Activated naive CD4-positive, alpha-beta T cell treated with Interleukin-2 at 50 U/mL for 16 hours (primary cell): ENCODE measurements at regions not wholly inside any gene's neighbourhood (a gene's known extent, or its start where the extent isn't known, plus 50 kb on each side); places are given as distances from the start of the nearest gene placed in this dataset.
"Not testable (repeated sequence)": the region's sequence is repeated elsewhere in the genome, so short reads cannot be mapped to it uniquely, and the experiment has no call there.

Experiments used
- DNase-seq: peaks from one replicate; pipeline ENCODE4 v3.0.0-alpha.2; 2020

DNA sequence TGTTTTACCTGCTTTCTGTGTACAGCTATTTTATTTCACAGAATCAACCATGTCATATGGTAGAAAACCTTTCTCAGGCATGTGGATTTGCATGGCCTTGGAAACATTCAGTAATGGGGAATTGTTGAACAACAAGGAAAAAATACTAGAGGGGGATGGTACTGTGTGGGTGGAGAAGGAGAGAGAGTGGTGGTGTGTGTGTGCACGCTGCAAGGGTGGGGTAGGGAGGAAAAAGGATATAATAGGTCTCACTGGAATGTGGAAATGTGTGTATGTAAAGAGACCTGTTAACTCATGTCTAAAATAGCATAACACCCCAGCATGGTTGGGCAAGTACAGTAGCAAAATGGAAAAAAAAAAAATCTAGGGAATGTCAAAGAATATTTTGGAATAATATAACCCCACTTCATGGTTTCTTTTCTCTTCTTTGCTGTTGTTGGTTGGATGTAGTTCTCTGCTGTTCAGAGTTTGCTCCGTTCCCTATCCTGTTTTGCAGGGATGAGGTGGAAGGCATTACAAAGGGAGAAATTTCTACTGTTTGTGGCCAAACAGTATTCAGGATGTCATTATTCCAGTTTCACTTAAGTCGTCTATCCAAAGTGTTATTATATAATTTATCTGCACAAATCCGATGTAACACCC lies 93.9 kb upstream of the CITED2 start:
- no peak for DNase-seq

DNA sequence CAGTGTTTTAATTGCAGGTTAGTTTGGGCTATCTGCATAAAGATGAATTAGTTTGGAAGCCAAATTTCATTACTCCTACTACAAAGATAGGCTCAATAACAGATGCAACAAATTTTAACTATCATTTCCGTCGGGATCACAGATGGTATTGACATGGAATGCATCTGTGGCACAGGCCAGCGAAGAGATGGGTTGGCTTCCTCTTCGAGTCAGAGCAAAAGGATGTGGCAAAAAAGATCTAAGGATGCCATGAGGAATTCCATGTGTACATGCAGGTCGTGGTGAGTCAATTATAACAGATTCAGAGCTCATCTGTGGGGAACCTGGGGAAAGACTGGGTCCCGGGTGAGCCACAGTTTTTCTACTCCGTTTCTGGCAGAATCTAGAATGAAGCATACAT lies 83.0 kb upstream of the CITED2 start:
- no peak for DNase-seq

DNA sequence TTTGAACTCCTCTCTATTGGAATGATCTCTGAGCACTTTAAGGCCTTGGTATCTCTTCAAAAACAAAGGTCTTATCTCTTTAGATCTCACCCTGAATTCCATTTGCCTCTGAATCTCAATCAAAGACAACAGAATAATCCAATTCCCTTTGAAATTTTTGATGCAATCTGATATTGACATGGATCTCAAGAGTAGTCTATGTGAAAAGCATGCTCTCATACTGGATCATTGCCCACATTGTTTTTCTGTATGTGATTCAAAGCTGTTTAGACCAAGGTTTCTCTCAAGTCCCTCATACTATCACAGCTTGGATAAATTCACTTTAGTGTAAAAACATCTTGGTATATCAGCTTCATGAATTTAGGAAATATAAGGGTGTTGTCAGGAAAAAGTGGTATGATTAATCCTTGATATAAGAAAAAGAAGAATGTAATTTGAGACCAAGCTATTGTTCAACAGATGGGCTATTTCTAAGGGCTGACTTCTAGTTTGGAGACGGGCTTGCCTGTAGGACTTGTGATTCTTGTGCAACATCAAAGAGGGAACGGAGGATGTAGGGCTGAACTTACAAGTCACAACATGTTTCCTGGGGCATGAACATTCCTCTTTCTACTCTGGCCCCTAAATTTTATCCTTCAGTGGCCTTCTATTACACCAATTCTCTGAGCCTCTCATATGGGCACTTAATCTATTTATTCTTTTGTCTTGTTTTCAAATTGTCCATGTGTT lies 77.9 kb upstream of the CITED2 start:
- DNase-seq, result no peak

DNA sequence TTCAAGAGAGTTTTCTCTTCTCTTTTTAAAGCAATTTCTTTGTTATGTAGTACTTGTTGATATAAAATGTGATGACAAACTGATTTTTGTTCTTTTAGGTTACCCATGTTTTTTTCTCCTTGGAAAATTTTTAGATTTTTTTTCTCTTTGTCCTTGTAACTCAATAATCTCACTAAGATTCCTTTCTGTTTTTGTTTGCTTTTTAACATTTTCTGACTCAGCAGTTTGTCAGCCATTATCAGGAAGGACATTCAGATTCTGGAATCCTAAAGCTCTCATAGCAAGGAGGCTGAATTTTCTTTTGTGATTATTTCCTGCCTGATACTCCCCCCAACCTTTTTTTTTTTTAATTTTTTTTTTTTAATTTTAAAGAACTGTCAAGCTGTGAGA lies 75.2 kb upstream of the CITED2 start:
- no peak for DNase-seq

DNA sequence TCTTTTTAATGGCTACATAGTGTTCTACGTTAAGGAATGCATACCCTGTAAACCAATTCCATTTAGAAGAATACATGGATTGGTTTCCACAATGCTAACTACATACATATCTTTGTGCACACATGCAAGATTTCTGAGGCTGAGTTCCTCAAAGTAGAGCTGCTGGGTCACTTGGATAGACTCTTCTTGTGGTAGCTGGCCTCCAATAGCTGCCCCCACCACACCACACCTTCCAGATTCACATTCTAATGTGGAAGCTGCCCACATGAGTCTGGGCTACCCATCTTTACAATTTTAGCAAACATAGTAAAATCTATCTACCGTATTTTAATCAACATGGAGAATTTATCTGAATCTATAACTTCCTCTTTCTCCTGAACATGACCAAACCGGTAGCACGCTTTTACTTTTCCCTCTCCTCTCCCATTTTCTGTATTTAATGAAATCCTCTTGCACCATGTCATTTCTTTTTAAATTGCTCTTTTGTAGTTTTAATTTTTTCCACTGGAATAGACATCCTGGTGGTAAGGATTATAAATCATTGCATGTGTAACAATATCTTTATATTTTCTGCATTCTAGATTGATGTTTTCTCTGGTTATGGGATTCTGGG lies 74.7 kb upstream of the CITED2 start:
- DNase-seq, result no peak

DNA sequence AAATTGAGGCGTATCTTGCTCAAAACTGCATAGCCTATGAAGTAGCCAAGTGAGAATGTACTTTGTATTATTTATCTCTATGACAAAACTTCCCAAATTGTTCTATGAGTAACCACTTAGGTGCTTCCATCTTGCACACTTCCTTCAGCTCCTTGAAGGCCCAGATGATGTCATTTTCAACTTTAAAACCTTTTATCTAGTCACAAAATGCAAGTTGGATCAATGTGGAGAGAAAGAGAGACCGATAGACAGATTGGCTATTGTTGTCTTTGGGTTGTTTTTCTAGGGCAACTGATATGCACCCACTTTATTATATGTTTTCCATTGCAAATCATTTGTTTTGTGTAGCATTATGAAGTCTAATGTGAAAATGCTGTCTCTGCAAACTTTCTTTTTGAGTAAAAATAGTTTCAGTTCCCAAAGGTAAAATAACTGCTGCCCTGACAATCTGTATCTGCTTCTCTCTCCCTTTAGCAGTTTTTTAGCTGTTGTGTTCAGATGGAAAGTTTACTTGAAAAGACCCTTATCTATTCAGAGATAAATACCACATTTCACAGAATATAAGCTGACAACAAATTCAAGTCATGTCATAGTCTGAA lies 73.7 kb upstream of the CITED2 start:
- DNase-seq, result no peak

DNA sequence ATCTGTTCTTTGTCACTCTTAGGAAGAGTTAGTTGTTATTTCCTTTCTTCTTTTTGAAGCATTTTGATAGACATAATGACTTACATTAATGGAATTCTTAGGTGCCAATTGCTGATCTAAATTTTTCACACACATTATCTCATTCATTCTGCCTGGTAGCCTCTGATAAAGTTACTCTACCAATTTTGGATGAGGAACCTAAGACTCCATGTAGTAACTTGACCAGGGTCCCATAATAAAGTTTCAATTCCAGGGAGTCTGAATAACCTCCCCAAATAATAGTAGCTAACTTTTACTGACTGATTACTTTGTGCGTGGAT lies 73.2 kb upstream of the CITED2 start:
- DNase-seq, result no peak

DNA sequence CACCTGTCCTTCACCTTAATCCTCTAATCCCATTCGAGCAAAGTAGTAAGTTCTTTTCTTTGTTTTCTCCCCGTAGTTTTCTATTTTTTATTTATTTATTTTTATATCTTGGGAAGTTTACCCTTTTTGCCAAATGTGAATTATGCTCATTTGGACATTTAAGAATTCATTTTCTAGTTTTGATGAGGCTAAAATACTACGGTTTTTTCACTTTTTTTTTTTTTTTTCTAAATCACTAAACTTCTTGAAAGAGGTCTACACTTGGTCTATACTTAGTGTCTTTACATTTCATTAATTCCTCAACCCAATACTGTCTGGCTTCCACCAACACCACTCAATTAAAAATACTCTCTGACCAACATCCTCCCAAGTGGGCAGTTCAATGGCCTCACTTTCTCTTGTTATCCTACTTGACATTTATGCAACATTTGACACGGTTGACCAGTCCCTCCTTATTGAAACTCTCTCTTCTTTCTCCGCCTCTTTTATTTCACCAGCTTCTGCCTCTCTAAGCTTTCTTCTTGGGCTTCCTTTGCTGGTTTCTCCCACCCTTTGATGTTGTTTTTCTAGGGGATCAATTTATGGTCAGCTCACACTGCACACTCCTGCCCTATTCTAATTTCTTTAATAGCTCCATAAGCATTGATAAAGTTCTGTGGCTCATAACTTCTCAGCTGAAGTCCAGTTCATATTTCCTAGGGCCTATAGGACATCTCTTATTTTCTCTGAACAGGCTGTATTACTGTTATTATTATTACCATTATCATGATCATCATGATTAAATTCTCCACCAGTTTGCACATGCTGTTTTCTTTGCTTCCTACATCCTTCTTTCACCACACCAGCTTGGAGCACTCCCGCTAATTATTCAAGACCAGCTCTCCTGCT lies 72.6 kb upstream of the CITED2 start:
- DNase-seq, result no peak

DNA sequence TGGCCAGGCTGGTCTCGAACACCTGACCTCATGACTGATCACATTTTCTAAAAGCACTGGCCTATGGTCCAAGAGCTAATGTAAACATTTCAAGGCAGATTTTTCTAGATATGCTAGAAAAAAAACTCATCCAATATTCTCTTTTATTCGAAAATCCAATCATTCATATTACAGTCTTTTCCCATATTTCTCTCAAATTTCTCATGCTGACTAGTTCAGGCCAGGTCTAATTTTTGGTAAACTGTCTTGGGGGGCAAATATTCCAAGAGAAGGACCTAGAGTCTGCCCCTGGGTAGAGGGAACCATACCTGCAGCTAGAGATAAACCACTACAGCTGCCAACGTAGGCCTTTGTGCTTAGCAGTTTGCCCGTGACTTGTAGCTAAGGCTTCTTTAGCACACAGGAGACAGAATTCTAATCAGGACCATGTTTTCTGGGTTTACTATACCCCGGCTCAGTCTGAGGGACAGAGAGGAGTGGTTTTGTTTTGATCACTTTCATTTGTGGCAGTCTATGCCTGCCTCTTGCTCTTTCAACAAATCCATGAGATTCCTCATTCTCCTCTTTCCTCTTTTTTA lies 71.8 kb upstream of the CITED2 start:
- no peak for DNase-seq

DNA sequence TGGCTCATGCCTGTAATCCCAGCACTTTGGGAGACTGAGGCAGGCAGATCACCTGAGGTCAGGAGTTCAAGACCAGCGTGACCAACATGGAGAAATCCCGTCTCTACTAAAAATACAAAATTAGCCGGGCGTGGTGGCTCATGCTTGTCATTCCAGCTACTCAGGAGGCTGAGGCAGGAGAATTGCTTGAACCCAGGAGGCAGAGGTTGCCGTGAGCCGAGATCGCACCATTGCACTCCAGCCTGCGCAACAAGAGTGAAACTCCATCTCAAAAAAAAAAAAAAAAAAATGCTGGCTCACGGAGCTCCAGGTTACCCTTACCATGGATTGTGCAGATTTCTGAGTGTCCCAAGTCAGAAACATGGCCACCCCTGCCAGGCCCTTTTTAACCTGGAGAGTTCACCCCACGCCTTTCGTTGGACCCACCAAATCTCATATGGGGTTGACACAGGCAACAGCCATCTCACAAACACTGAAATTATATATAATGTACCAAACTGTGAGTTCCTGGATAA lies 69.9 kb upstream of the CITED2 start:
- not testable (repeated sequence) for DNase-seq

DNA sequence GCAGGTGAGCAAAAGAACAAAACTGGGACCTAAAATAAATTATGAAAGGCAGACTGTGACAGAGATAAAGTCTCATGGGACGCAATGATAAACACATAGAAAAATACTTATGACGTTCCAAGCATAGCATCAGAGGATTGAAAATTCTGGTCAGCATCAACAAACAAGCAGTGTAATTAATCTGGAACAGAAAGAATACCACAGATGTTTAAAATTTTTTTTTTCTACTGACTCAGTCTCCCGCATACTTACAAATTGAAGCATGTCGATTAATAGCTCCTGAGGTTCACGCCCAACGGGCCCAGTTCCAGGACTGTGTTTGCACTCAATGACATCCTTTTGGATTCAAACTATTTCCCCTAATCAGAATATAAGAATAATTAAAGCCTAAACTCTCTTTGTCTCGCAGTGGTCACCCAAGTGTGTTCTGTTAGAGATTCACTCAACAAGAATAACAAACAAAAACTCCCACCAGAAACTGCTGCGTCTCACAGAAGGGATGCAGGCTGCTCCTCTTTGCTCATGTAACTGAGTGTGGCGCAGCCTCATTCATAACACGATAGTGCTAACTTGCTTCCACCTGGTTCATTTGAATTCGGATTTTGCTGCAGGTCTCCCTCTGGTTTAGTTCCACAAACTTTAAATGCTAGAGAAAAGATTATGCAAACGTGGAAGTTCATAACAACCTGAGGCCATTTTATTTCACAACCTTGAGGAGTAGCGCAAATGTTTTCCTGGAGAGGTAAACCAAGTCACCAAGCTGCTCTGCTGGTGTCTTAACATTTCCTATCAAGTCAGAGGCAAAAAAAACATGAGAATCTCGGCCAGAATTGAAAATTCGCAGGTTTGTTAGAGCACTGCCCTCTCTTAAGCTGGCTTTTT lies 69.0 kb upstream of the CITED2 start:
- no peak for DNase-seq

DNA sequence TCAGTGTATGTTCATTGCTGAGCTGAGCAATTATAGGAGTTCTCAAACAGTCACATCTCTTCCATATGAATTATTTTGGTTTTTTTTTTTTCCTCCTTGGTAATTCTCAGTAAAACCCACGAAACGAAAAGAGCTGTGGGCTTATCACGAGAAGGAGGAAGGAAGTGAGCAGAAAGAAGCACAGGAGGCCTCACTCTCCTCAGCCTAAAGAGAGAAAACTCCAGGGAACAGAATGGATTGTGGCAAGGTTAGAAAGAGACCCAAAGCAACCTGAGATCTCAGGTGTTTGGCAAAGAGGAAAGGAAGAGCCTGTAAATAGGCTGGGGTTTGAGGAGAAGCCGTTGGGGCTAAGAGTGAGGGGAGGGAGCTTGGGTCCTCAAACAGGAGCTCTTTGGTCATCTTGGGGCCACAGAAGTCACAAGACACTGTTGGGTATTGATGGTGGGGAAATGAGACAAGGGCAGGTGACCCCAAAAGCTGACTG lies 67.8 kb upstream of the CITED2 start:
- DNase-seq, result no peak

DNA sequence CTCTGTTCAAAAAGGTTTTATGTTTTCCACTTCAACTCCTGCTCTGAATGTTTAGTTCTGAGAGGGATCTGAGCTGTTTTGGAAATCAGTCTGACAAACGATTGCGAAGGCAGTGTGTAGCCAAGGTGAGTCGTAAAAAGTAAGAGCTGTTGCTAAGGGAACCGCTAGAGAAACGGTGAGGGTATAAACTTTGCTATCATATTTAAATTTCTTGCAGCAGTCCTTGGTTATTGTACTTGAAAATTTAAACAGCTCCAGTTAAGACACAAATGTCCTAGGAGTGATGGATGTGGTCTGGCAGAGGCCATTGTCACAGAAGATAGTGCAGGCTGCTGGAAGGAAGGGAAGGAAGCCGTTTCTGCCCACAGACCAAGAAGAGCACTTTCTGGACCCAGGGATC lies 64.9 kb upstream of the CITED2 start:
- DNase-seq, result no peak

DNA sequence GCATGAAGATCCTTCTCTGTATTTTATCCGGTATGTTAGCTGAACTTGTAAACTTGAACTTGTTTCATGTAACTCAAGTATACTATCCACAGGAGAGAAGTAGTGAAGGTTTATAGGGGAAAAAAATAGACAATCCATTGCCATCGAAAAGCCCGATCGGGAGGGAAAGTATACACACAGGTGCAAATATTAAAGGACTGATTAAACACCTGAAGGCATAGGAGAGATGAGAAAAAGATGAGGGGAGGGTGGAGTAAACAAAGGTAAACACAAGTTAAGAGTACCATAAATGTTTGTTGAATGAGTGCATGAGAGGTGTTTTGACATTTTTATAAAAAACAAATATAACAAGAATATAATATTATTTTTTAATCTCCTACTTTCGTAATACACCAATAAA lies 64.3 kb upstream of the CITED2 start:
- no peak for DNase-seq

DNA sequence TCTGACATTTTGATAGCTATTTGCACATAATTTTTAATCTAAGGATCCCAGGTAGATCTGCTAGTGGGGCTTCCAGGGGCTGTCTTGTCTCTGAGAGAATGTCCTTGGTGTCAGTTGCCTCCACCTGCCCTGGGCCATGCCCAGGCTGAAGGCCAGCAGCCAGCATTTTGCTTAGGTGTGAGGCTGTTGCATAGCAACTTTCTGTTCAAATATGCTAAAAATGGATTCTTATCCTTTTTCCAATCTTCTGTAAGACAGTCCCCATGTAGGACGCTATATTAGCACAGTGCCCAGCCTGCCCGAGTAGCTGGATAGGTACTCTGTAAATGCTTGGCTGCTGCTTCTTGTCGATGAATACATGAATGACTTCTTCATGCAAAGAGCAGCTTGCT lies 62.5 kb upstream of the CITED2 start:
- DNase-seq, result no peak

DNA sequence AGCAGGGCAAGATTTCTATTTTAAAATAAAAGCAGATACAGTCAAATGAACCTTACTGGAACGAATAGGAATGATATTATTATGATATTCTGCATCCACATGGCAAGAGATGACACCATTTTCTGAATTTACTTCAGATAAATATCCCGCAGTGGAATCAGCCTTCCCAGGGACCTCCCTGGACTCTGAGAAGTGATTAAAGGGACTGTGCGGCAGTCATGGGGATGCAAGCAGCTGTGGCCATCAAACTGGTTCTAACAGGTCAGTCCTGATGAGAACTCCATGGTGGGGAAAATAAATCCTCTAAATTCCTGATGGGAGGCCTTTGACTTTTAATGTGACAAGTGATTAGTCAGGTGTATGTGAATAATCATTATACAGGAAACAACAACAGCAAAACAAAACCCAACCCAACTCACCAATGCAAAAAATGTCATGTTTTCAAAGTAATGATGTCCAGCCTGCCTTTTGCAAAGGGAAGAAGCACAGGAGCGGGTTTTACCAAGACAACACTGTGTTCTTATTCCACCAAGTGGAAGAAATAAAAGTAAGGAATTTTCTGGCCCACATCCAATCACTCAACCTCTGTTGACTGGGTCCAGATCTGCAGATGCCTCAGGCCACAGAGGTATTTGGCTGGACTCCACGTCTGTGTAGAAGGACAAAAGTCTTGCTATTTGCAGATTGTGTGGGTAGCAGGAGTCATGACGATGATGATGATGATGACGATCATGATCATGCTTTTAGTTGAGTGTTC lies 61.9 kb upstream of the CITED2 start:
- DNase-seq, result no peak

DNA sequence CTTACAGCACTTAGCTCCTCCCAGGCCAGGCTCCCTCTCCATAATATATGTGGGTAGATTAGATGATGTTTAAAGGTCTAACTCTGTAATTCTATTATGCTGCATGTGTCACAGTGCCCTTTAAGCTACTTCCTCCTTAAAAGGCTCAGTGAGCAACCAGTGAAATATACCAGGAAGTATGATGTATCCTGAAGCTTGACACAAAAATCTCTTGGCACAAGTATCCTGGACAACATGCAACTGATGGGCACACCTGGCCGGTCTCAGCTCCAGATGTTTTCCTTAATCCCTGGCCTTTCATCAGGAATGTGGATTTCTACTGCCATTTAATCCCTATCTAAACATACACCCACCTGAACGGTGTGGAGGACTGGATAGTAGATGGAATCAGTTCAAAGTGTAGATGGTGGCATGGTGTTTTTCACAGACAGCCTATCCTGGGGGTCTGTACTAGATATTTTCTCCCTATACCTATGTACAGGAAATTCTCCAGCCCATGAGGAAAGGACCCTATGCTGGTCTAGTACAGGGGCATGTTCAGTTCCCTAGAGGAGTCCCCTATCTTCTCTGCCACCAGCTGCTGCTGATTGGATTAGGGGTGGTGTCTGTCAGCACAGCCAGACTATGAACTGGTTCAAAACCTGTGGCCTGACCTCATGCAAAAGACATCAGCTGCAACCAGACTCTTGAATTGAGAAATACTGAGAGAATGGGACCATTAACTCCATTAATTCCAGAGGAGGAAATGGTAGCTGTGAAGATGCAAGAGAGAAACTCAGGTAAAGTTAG lies 59.4 kb upstream of the CITED2 start:
- DNase-seq, result no peak

DNA sequence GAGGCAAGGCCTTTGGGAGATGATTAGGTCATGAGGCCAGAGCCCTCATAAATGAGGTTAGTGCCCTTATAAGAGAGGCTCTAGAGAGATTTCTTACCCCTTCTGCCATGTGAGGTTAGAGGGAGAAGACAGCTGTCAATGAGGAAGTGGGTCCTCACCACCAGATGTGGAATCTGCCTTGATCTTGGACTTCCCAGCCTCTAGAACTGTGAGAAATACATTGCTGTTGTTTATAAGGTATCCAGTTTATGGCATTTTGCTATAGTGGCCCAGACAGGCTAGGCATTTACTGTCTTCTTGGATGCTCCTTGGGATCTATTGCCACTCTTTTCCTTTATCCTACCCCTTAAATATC lies 57.1 kb upstream of the CITED2 start:
- no peak for DNase-seq

DNA sequence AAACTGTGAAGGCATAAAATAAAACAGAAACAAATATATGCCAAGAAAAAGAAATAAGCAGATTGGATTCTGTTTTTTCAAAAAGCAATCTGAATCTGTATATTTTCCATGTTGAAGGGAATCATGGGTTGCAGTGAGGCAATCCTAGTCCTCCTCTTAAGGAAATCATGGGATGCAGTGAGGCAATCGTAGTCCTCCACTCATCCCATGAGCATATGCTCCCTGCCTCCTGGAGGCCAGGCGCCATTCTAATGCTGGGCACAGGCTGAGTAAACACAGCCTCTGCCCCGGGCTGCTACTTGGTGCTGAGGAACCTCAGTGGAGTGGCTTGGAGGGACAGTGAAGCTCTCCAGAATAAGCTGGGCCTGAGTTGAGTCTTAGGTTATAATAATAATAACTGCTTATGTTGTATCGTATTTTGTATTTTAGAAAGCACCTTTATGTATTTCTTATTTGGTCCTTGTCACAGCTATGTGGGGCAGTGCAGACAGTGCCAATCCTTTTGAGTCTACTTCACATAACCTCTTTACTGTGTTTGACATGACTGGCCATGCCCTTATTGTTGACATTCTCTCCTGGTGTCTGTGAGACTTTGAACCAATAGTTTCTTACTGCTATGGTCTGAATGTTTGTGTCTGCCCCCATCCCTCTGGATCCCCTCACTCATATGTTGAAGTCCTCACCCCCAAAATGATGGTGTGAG lies 56.6 kb upstream of the CITED2 start:
- no peak for DNase-seq
